GM18502 (cell line): ENCODE measurements at regions not wholly inside any gene's neighbourhood (a gene's known extent, or its start where the extent isn't known, plus 50 kb on each side); places are given as distances from the start of the nearest gene placed in this dataset.
A peak's percentile ranks its signal among the peaks of the same experiment; 100 is the strongest.

Experiments
- ATAC-seq: cut with Tn5 transposase; IDR thresholded peaks from one replicate; pipeline ENCODE4 v1.9.1; 2021; ENCODE audit warnings: mild to moderate bottlenecking; ENCODE audit not compliant: unreplicated experiment, poor library complexity

DNA sequence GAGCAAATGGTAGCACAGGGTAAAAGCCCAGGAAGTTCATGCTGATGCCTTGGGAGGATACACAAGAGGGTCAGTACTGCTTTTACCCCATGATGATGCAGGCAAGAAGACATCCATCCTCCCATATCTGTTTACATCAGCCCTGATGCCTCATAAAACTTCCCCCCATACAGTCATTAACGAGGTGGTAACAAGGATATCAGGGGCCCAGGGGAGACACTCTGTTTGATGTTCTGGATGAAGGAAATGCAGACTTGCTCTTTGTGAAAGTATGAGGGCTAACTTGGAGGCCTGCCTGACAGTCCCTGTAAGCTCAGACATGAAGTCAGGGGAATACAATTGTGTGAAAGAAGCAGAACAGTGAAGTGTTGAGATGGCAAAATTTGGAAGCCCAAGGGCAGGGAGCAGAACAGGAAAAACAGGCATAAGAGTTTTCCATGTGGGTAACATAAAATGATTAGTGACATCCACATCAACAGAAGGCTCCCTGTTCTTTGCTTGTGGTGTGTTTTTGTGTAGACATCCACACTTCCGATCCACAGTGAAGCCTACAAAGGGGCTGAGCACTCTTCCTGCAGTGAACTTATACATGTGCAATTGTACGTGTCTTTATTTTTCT lies 813.4 kb downstream of the MAFB start:
- no peak for ATAC-seq

DNA sequence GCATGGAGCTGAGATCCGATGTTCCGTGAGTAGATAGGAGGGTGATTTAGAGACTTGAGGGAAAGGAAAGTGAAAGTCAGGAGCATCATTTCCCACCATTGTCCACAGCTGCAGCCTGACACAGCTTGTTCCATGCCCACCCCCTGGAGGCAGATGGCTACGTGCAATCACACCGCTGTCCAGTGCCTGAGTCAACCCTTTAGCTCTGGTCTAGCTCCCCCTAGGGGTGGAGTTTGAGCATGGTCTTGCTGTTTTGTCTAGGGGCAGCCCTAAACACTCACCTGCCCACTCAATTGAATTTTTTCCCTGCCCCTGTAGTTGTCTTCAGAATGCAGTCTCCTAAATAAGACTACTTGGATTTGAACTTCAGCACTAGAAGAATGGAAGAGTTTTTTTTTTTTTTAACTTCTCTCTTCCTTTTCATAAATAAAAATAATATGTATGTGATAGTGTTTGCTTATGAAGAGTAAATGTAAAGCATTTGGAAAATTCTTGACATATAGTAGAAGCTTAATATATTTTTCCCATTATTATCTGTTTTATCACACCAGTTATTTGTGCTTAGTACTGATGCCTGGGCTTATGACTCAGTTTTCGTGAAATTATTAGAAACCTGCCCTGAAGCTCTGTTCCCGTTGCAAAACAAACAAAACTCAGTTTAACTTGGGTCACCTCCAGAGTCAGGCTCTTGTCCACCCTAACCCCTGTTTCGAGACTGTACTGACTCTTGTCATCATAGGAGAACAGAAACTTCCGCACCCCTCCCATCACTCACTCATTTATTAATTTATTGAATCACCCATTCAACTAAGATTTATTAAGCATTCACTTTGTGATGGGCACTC lies 814.8 kb downstream of the MAFB start:
- ATAC-seq = peak; percentile 93

DNA sequence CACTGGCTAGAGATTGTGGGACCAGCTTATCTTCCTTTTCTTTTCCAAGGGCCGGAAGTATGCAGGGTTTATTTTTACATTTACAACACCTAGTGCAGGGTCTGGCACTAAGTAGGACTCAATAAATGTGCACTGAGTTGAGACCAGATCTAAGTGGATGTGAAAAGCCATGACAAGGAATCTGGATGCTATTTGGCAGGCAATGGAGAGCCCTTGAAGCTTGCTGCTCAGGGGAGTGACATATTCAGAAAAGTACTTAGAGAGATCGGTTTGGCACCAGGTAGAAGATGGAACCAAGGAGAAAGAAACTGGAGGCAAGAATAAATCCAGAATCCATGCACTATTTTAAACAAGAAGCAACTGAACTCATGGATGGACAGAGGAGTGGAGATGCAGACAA lies 815.8 kb downstream of the MAFB start:
- no peak for ATAC-seq

DNA sequence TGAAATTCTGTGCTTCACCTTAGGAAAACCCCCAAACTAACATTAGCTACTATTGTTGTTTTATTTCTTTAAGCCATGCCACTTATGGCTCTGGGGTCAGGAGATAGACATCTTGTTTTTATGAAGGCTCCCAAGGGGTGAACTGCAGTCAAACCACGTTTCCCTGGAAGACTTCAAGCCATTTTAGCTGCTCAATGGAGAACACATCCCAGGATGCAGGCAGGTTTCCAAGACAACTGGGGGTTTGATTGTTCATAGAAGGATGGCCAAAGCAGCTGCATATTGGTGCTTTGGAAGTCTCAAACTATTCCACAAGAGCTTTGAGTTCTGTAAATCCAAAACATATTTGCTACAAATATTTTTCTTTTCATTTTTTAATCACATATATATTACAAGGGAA lies 818.0 kb downstream of the MAFB start:
- no peak for ATAC-seq

DNA sequence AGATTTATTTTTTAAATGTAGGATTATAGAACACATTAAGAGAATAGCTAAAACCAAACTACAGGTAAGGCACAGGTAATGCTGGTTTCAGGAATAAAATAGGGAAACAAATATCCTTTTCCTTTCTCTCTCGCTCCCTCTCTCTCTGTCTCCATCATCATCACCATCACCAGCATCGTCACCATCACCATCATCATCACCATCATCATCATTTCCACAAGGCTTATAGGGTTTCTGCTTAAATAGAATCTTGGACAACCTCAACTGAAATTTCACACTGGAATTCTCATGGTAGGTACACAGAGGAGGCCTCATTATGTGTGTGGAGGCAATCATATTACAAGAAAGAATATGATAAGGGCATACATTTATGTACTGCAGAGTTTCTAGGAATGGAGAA lies 823.6 kb downstream of the MAFB start:
- ATAC-seq = no peak

DNA sequence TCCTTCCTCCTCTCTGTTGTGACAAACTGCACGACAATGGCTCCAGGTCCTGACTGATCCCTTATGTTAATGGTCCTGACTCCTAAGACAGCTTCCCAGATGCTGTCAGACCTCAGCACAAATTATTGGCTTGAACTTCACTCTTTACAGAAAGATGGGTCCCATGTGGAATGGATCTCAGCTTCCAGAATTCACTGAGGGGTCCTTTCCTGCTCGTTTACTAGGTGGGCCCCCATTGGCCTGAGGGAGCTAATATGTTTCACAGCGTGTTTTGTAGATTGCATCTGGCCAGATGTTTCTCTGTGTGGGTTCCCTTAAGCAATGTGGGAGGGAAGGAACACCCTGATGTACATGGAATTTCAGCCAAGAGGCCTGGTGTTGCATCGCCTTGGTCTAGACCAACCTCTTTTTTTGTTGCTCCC lies 826.6 kb downstream of the MAFB start:
- ATAC-seq = no peak

DNA sequence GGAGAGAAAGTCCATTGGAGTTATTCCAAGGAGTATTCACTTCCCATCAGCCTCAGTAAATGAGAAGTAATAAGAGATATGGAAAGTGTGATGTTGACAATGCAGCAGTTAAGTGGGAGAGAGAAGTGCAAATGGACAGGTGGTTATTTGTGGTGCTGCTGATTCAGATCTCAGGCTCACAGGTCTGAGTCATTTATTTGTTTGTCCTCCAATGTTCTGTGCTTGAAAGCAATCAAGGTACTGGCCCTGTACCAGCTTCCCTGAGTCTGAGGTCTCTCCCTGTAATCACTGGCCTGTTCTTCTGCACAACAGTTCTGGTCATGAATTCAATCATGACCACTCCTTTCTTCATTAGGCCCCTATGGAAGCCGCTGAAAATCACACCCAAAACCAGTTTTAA lies 827.7 kb downstream of the MAFB start:
- ATAC-seq = no peak

DNA sequence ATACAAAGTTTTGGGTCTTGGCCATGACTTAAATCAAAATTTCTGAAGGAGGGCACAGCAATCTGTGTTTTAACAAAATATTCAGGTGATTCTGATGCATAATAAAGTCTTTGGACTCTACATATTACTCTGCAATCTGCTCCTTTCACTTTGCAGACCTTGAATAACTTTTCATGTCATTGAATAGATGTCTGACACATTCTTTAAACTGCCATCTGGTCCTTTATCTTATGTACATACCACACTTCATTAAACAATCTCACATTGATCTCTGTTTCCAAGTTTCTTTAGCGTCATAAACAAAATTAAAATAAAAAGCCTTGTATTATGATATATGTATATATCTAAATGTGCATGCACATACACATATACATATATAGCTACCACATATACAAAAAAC lies 831.2 kb downstream of the MAFB start:
- no peak for ATAC-seq

DNA sequence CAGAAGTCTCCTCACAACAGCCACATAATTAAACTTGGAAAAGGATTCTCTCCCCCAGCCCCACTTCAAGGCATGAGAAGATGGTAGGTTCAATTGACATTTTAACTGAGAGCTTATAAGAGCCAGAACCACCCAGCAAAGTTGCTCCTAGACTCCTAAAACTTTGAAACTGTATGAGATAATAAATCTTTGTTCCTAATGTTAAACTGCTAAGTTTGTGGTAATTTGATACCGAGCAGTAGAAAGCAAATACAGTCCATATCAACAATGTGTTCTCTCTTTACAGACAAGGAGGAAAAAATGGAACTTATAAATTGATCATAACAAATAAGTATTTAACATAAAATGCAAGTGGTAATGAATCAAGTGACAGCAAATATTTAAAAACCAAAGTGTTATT lies 831.8 kb downstream of the MAFB start:
- ATAC-seq = no peak

DNA sequence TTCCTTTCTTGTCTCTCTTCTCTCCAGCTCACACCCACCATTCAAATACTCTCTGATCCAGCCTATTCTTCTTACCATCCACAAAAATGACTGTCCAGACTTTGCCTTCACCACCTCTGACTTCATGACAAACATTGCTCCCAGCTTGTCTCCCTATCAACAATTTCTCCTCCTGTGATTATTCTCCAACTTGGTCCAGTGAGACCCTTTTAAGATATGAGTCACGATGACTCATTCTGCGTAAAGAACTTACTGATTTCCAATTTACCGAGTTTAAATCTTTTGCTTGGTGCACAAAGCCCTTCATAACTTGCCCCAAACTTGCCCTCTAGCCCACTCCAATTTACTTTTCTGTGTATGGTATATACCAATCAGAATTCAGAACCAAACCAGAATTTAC lies 833.2 kb downstream of the MAFB start:
- ATAC-seq = no peak

DNA sequence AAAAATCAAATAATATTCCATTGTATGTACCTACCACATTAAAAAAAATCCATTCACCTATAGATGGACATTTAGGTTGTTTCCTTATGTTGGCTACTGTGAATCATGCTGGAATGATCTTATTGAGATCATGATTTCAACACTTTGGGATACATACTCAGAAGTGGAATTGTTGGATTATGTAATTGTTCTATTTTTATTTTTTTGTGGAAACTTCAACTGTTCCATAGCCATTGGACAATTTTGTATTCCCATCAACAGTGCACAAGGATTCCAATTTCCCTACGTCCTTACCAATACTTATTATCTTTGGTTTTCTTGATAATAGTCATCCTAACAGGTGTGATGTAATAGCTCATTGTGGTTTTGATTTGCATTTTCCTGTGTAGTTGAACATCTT lies 834.0 kb downstream of the MAFB start:
- ATAC-seq = no peak

DNA sequence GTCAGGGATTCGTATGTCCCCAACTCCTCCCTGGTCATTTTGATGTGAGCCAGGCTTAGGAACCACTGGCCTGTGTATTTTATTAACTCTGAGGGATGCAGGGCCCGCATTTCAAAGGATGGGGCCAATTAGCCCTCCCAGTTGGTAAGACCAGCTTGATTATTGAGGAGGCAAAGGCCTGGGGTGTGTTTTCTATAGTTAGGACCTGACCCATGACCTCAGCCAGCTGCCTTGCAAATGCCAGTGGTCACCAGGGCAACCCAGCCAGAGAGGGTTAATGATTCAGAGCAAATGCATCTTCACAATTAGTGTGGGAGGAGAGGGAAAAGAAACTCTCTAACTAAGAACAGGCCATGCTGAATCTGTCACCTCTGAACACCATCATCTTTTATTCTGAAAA lies 835.4 kb downstream of the MAFB start:
- ATAC-seq = no peak

DNA sequence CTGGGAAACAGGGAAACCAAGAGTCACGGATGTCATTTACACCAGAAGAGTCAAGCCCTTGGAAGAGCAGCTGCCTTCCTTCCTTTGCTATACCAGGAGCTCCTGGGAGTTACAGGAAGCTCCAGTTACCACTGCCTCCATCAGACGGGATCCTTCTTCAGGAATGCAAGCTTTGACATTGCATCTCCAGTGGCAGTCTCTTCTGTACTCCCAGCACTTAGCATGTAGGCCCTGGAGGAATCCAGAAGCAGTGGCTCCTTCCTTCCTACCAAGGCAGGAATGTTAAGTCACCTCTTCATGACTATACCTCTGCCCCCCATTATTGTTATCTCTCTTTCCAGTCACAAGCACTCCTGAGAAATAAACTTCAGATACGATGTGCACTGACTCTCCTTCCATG lies 836.0 kb downstream of the MAFB start:
- no peak for ATAC-seq

DNA sequence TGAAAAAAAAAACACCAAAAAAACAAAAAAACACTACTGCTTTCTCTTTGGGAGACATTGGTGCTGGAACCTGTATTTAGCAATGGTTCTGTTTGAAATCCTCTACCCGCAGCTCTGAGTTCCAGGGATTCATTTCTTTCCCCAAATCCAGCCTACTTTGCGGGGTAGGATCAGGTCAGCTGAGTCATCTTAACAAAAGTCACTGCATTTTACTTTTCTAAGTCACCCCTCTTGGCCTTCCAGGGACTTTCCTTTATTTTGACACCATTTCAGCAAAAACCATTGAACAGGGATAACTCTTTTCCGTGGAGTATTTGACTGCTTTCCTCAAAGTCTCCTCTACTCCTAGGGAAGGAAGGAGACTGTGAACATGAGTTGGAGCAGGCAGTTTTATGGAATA lies 837.6 kb downstream of the MAFB start:
- ATAC-seq = no peak

DNA sequence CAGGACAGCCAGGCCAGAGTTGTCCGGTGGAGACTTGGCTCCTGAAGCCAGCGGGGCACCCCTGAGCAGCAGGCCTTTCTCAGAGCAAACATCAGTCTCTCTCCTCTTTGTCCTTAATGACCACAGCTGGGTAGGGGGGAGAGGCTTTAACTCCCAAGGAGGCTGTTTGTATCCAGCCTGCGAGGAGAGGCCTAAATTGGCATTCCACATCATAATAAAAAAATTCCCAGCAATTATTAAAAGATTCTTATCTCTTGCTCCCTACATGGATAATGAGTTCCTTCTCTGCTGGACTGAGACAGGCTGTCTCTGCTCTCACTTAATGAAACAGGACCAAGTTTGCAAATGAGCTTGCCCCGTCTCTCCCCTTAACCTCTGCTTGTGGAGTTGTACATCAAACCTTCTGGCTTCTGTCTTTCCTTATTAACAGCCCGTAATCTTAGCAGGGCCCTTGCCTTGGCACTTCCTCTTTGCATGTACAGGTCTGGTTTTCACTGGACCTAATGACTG lies 838.2 kb downstream of the MAFB start:
- ATAC-seq = no peak

DNA sequence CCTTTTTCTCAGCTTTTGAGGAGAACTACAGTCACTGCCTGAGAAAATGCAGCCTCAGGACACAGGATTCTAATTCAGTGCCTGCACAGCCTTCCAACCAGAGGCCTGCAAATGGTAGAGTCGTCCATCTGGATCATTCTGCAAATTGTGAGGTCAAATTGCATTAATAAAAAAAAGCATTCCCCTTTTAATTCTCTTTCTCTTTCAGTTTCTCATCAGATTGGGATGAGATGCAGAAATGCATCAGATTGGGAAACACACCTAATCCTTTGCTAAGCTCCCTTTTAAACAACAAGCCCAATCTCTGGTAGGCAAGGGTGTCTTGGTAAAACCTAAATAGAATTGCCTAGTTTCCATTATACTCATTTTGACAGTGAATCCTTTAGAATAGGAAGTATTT lies 838.8 kb downstream of the MAFB start:
- no peak for ATAC-seq

DNA sequence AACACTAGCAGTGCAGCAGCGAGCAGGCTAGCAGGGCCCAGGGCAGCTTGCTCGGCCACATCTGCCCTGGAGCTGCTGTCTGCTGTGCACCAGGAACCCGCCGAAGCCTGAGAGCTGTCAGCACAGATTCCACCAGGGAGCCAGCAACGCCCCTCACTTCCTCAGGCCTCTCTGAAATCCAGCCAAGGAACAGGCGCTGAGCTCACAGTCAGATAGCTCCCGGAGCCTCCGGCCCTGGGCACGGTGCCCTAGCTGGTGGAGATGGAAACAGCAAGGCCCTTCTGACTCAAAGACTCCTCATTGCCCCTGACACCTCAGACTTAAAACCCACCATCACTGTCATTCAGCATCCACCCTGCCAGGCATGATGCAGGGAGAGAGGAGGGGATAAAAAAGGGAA lies 839.4 kb downstream of the MAFB start:
- ATAC-seq = no peak

DNA sequence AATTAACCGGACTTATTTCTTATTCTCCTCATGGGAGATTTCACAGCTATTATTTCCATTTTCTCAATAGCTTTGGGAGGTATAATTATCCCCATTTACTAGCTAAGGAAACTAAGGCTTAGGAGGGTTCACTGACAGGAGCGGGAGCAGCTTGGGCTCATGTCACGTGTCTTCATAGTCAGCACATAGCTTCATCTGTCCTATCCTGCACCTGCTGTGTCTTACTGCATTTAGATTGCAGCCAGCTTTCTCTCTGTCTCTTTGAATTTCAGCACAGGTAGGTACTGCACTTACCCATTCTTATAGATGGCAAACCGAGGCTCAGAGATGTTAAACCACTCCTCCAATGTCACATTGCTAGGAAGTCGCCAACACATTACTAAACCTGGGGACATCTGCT lies 839.9 kb downstream of the MAFB start:
- no peak for ATAC-seq

DNA sequence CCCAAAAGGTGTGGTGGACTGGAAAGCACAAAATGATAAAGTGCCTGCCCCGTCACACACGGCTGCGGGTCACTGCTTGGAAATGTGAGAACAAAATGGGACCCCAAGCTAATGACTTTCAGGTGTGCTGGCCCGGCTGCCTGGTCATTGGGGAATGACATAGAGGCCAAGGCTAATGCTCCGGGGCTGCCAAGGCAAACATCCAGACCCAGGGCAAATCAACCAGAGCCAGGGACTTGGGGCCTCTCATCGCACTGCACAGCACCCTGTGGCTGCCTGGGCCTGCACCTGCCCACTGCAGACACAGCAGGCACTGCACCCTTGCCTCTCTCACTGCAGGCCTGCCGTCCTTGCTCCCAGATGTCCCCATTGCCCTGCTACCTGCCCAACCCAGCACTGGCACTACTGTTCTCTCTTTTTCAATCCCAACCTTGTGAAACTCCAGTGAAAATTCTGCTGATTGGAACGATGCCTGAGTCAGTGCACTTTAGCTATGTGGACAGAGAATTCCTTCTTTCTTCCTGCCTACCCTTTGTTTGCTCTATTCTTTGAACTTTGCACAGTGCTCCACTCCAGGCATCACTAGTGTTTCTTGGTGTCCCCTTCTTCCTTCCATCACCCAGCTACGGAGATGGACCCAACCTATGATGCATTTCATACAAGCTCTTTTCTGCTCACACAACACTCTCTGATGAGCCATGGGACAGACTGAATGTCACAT lies 849.5 kb downstream of the MAFB start:
- no peak for ATAC-seq

DNA sequence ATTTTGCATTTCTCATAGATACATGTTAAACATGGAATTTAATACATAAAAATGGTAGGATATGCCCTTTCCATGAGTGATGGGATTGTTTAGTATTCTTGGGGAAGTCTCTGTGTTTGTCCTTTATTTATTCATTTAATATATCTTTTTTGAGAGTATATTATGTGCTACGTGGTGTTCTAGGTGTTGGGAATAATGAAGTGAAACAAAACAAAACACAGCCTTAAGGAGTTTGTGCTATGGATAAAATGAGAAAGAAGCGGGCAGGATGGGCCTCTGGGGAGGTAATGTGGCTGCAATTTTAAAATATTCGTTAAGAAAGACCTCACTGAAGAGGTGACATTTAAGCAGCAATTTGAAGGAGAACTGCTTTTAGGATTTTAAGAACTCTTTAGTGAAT lies 851.5 kb downstream of the MAFB start:
- ATAC-seq = no peak

DNA sequence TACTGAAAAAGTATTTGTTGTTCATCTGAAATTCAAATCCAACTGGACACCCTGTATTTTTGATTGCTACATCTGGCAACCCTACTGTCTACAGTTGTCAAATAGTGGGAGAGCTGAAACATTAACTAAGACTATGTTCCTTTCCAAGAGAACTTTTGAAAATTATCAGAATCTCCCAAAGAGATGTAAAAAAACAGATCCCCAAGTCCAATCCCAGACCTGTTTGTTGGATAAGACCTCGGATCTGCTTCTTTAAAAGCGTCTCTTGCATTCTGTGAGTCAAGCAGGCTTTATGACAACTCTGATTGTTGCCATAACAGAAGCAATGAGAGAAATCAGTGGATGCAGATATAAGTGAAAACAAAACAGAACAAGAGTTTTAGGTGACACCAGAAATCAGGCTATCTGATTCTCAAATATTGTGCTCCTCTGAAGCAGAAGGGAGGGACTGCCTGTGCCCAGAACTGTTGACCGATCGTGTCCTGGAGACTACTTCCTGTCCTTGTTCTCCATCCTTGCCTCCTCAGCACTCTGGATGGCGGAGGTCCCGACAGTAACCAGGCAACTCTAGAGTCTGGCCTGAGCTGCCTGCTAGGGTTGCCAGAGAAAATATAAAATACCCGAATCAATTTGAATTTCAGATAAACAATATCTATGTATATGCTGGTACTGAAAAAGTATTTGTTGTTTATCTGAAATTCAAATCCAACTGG lies 853.8 kb downstream of the MAFB start:
- ATAC-seq = no peak
